A673 (cell line): ENCODE measurements at regions not wholly inside any gene's neighbourhood (a gene's known extent, or its start where the extent isn't known, plus 50 kb on each side); places are given as distances from the start of the nearest gene placed in this dataset.

ENCODE experiments used
- EZH2 ChIP-seq: fragments of 200-600 bp; sonication (generic); IDR thresholded peaks from 2 replicates; pipeline ENCODE4 v1.6.1; 2017; ENCODE audit warnings: borderline replicate concordance, low read depth, mild to moderate bottlenecking, mixed read lengths, antibody characterized with exemption, low read length; ENCODE audit not compliant: poor library complexity, severe bottlenecking
- TF ChIP-seq, protein P1 (sequence below): fragments of 300-800, 200-600 bp; sonication (generic); conservative IDR thresholded peaks from 2 replicates; pipeline ENCODE4 v1.5.1; 2017; ENCODE audit warnings: low read depth, mild to moderate bottlenecking, antibody characterized with exemption, low read length, moderate library complexity, mixed read lengths

DNA sequence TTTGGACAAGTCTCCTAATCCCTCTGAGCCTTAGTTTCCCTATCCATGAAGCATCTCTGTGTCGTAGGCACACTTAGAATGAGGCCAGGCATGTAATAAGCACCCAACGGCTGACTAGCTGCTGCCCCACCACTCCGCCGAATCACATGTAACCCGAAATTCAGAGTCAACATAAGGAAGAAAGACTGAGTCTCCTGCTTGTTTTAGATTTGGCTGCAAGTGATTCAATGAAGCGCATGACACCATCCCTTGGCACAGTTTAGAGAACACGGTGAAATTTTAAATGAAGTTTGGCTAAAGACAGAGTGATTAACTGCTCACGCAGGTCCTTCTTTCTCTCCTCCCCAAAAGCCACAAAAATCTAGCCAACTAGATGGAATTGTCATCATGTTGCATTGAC is 279.2 kb downstream of the TLE3 start:
- TF ChIP-seq, protein P1, sequence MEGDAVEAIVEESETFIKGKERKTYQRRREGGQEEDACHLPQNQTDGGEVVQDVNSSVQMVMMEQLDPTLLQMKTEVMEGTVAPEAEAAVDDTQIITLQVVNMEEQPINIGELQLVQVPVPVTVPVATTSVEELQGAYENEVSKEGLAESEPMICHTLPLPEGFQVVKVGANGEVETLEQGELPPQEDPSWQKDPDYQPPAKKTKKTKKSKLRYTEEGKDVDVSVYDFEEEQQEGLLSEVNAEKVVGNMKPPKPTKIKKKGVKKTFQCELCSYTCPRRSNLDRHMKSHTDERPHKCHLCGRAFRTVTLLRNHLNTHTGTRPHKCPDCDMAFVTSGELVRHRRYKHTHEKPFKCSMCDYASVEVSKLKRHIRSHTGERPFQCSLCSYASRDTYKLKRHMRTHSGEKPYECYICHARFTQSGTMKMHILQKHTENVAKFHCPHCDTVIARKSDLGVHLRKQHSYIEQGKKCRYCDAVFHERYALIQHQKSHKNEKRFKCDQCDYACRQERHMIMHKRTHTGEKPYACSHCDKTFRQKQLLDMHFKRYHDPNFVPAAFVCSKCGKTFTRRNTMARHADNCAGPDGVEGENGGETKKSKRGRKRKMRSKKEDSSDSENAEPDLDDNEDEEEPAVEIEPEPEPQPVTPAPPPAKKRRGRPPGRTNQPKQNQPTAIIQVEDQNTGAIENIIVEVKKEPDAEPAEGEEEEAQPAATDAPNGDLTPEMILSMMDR: no peak
- no peak for TF ChIP-seq EZH2
